Osteocyte (in vitro differentiated cells): ENCODE measurements at regions not wholly inside any gene's neighbourhood (a gene's known extent, or its start where the extent isn't known, plus 50 kb on each side); places are given as distances from the start of the nearest gene placed in this dataset.

Experiments
- DNase-seq: peaks from one replicate; pipeline ENCODE4 v3.0.0; 2021; ENCODE audit warnings: mixed read lengths; ENCODE audit not compliant: unreplicated experiment; ENCODE audit errors: extremely low spot score
- H3K27ac Mint-ChIP-seq: one replicate; pipeline ENCODE4 v1.8.0; 2021; ENCODE audit warnings: mild to moderate bottlenecking, mixed read lengths; ENCODE audit not compliant: unreplicated experiment
- H3K27me3 Mint-ChIP-seq: one replicate; pipeline ENCODE4 v1.8.0; 2021; ENCODE audit warnings: mixed read lengths; ENCODE audit not compliant: unreplicated experiment
- H3K36me3 Mint-ChIP-seq: one replicate; pipeline ENCODE4 v1.8.0; 2021; ENCODE audit warnings: mixed read lengths; ENCODE audit not compliant: unreplicated experiment
- H3K4me1 Mint-ChIP-seq: one replicate; pipeline ENCODE4 v1.8.0; 2021; ENCODE audit warnings: mixed read lengths; ENCODE audit not compliant: unreplicated experiment
- H3K4me3 Mint-ChIP-seq: one replicate; pipeline ENCODE4 v1.8.0; 2021; ENCODE audit warnings: mild to moderate bottlenecking, moderate library complexity, mixed read lengths; ENCODE audit not compliant: unreplicated experiment
- H3K9me3 Mint-ChIP-seq: one replicate; pipeline ENCODE4 v1.8.0; 2021; ENCODE audit warnings: mixed read lengths; ENCODE audit not compliant: unreplicated experiment
- CTCF ChIP-seq: fragments of 200-600 bp; sonication (generic); IDR thresholded peaks from 2 replicates; pipeline ENCODE4 v1.5.0; 2021; ENCODE audit warnings: antibody characterized with exemption, mild to moderate bottlenecking, moderate library complexity

DNA sequence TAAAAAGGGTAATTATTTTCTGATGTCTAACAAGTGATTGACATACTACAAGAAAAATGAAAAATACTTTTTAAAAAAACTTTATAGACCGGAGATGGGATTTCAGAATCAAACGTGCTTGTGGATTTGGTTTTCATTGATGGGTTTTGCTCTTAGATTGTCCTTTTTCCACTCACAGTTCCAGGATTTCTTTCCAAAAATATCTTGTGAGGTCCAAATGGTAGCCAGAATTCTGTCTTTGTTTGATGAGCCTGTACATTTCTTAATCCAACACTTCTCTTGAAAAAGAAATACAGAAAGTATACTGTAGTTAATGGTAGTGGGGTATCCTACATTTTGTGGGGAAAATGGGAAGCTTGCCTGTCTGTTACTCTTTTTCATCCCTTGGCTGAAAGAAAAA is 329.3 kb downstream of the KCNJ2 start:
- Mint-ChIP-seq H3K9me3 (no peaks in the 10 kb centered on the region), H3K36me3 (no peaks in the 10 kb centered on the region), H3K27ac (no peak overlapping the region), H3K27me3 (peaks cover 32% of the 10 kb centered on the region), H3K4me1 (no peaks in the 10 kb centered on the region), H3K4me3 (no peak overlapping the region)
- no peak for DNase-seq
- no peak for TF ChIP-seq CTCF

DNA sequence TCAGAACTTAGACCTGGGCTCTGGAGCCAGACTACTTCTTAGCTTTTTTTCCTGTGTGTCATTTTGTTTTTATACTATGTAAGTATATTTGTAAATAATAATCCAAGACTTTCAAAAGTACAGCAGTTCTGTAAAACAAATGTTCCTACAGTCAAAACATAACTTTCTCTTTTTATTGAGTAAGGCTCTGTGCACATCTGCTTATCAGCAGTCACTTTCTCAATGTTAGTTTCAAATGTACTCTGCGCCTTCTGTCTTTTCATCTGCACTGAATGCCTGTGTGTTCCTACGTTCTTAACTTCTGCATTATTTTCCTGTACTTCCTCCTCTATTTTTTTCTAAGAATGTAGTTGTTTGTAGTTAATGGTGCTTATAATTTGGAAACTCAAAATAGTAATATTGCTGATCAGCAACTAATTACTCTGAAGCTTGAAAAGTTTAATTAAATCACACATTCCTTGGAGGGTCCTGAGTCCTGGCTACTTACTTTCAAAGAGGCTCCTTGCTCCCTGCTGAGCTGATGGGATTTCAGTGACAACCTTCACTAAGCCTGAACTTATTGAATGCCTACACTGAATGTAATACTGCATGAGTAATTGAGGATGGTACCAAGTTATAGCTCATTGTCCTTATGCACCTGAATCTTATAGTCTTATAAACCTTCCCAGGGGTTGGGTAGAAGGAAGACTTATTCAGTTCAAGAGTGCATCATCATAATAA is 329.9 kb downstream of the KCNJ2 start:
- no peak for TF ChIP-seq CTCF
- no peaks in the 10 kb centered on the region for H3K4me1 Mint-ChIP-seq
- H3K27me3 Mint-ChIP-seq = peaks cover 32% of the 10 kb centered on the region
- no peaks in the 10 kb centered on the region for H3K36me3 Mint-ChIP-seq
- no peak for DNase-seq
- no peaks in the 10 kb centered on the region for H3K9me3 Mint-ChIP-seq
- H3K27ac Mint-ChIP-seq = no peak overlapping the region
- H3K4me3 Mint-ChIP-seq = no peak overlapping the region

GRCh38 chr17:70503449-70503848 is 334.1 kb downstream of the KCNJ2 start:
- H3K27ac Mint-ChIP-seq = no peak overlapping the region
- peaks cover 27% of the 10 kb centered on the region for H3K27me3 Mint-ChIP-seq
- H3K4me1 Mint-ChIP-seq = no peaks in the 10 kb centered on the region
- H3K36me3 Mint-ChIP-seq = no peaks in the 10 kb centered on the region
- DNase-seq = no peak
- TF ChIP-seq CTCF = no peak
- no peaks in the 10 kb centered on the region for H3K9me3 Mint-ChIP-seq
- no peak overlapping the region for H3K4me3 Mint-ChIP-seq

GRCh38 chr17:70510288-70510687 is 341.0 kb downstream of the KCNJ2 start:
- H3K9me3 Mint-ChIP-seq = no peaks in the 10 kb centered on the region
- H3K27me3 Mint-ChIP-seq = peaks cover 3% of the 10 kb centered on the region
- no peak overlapping the region for H3K4me3 Mint-ChIP-seq
- no peak for DNase-seq
- no peaks in the 10 kb centered on the region for H3K4me1 Mint-ChIP-seq
- H3K36me3 Mint-ChIP-seq = no peaks in the 10 kb centered on the region
- no peak for TF ChIP-seq CTCF
- H3K27ac Mint-ChIP-seq = no peak overlapping the region

- DNase-seq = no peak
- Mint-ChIP-seq H3K4me1 (no peaks in the 10 kb centered on the region), H3K4me3 (no peak overlapping the region), H3K36me3 (no peaks in the 10 kb centered on the region), H3K27ac (no peak overlapping the region), H3K27me3 (no peaks in the 10 kb centered on the region), H3K9me3 (no peaks in the 10 kb centered on the region)
- no peak for TF ChIP-seq CTCF
Measured at GRCh38 chr17:70517816-70518215, 348.5 kb downstream of the KCNJ2 start.
